T-helper 2 cell treated with Interferon-gamma antibody and Interleukin-4, amounts not matched to agents 5 μg/mL and 100 μg/mL, for 36 hours (primary cell): ENCODE measurements at regions not wholly inside any gene's neighbourhood (a gene's known extent, or its start where the extent isn't known, plus 50 kb on each side); places are given as distances from the start of the nearest gene placed in this dataset.

Experiments
- DNase-seq: peaks from one replicate; pipeline ENCODE4 v3.0.0; 2021; ENCODE audit warnings: low spot score
- H3K27ac Mint-ChIP-seq: one replicate; pipeline ENCODE4 v1.8.0; 2021; ENCODE audit warnings: mild to moderate bottlenecking, mixed read lengths
- H3K27me3 Mint-ChIP-seq: one replicate; pipeline ENCODE4 v1.8.0; 2021; ENCODE audit warnings: low read depth, mixed read lengths
- H3K36me3 Mint-ChIP-seq: one replicate; pipeline ENCODE4 v1.8.0; 2021; ENCODE audit warnings: low read depth, mixed read lengths
- H3K4me1 Mint-ChIP-seq: one replicate; pipeline ENCODE4 v1.8.0; 2021; ENCODE audit warnings: low read depth, mixed read lengths
- H3K4me3 Mint-ChIP-seq: one replicate; pipeline ENCODE4 v1.8.0; 2022; ENCODE audit warnings: mild to moderate bottlenecking, moderate library complexity, mixed read lengths
- H3K9me3 Mint-ChIP-seq: one replicate; pipeline ENCODE4 v1.8.0; 2021; ENCODE audit warnings: mixed read lengths

- DNase-seq = no peak
- Mint-ChIP-seq H3K27me3 (peaks cover 26% of the 10 kb centered on the region), H3K27ac (no peak overlapping the region), H3K36me3 (peaks cover 2% of the 10 kb centered on the region), H3K4me1 (no peaks in the 10 kb centered on the region), H3K4me3 (no peak overlapping the region), H3K9me3 (peaks cover 36% of the 10 kb centered on the region)
Observed at GRCh38 chr22:22997988-22998387, 72.3 kb upstream of the GNAZ start.

GRCh38 chr22:22999523-22999922, 70.8 kb upstream of the GNAZ start:
- Mint-ChIP-seq H3K4me1 (no peaks in the 10 kb centered on the region), H3K27me3 (peaks cover 34% of the 10 kb centered on the region), H3K4me3 (no peak overlapping the region), H3K27ac (no peak overlapping the region), H3K36me3 (peaks cover 2% of the 10 kb centered on the region), H3K9me3 (peaks cover 35% of the 10 kb centered on the region)
- no peak for DNase-seq

GRCh38 chr22:23000657-23001347, 69.5 kb upstream of the GNAZ start:
- DNase-seq = no peak
- peaks cover 42% of the 10 kb centered on the region for H3K27me3 Mint-ChIP-seq
- no peak overlapping the region for H3K27ac Mint-ChIP-seq
- peaks cover 26% of the 10 kb centered on the region for H3K9me3 Mint-ChIP-seq
- no peak overlapping the region for H3K4me3 Mint-ChIP-seq
- no peaks in the 10 kb centered on the region for H3K4me1 Mint-ChIP-seq
- peaks cover 2% of the 10 kb centered on the region for H3K36me3 Mint-ChIP-seq

GRCh38 chr22:23001463-23001862, 68.9 kb upstream of the GNAZ start:
- Mint-ChIP-seq H3K4me3 (no peak overlapping the region), H3K27me3 (peaks cover 46% of the 10 kb centered on the region)

GRCh38 chr22:23002612-23003180, 67.6 kb upstream of the GNAZ start:
- peaks cover 51% of the 10 kb centered on the region for H3K27me3 Mint-ChIP-seq
- peaks cover 10% of the 10 kb centered on the region for H3K9me3 Mint-ChIP-seq

More at GRCh38 chr22:23001463-23001862, 68.9 kb upstream of the GNAZ start:
- Mint-ChIP-seq H3K27ac (no peak overlapping the region), H3K4me1 (no peaks in the 10 kb centered on the region), H3K9me3 (peaks cover 22% of the 10 kb centered on the region), H3K36me3 (peaks cover 2% of the 10 kb centered on the region)
- DNase-seq = no peak

GRCh38 chr22:23007823-23008222, 62.5 kb upstream of the GNAZ start:
- H3K36me3 Mint-ChIP-seq = no peaks in the 10 kb centered on the region
- H3K9me3 Mint-ChIP-seq = no peaks in the 10 kb centered on the region
- DNase-seq = no peak
- no peak overlapping the region for H3K27ac Mint-ChIP-seq
- H3K4me3 Mint-ChIP-seq = no peak overlapping the region
- H3K4me1 Mint-ChIP-seq = peaks cover 23% of the 10 kb centered on the region
- H3K27me3 Mint-ChIP-seq = peaks cover 45% of the 10 kb centered on the region

More at GRCh38 chr22:23002612-23003180, 67.6 kb upstream of the GNAZ start:
- Mint-ChIP-seq H3K27ac (no peak overlapping the region), H3K4me1 (no peaks in the 10 kb centered on the region), H3K4me3 (no peak overlapping the region), H3K36me3 (no peaks in the 10 kb centered on the region)
- DNase-seq = no peak

GRCh38 chr22:23008896-23009295, 61.4 kb upstream of the GNAZ start:
- no peak for DNase-seq
- H3K27me3 Mint-ChIP-seq = peaks cover 39% of the 10 kb centered on the region
- H3K27ac Mint-ChIP-seq = no peak overlapping the region
- no peak overlapping the region for H3K4me3 Mint-ChIP-seq
- no peaks in the 10 kb centered on the region for H3K9me3 Mint-ChIP-seq
- no peaks in the 10 kb centered on the region for H3K36me3 Mint-ChIP-seq
- H3K4me1 Mint-ChIP-seq = peaks cover 23% of the 10 kb centered on the region
